Jurkat, Clone E6-1 (cell line): ENCODE measurements at regions not wholly inside any gene's neighbourhood (a gene's known extent, or its start where the extent isn't known, plus 50 kb on each side); places are given as distances from the start of the nearest gene placed in this dataset.
"Not testable (repeated sequence)": the region's sequence is repeated elsewhere in the genome, so short reads cannot be mapped to it uniquely, and the experiment has no call there.

ENCODE experiments used
- DNase-seq: peaks from one replicate; pipeline ENCODE4 v3.0.0-alpha.2; 2011; ENCODE audit warnings: low read depth, low spot score
- H3K4me3 ChIP-seq: 2 replicates; pipeline ENCODE4 v1.5.1; 2011; ENCODE audit warnings: mild to moderate bottlenecking, low read length, control low read depth, moderate library complexity

DNA sequence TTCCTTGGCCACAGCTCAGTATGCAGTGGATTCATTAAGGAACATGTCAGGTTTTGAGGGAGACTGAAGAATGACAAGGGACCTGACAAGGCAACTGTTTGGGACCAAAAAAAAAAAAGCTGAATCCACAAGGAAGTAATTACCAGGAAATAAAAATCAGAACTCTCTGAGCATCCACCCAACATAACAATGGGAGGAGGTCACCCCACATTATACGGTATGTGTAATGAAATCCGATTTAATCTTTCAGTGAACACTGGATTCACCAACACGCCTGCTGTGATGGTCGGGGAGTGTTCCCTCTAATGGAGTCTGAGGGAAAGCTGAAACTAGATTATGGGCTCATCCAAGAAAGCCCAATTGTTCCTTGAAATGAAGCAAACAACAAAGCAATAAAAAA, 329.3 kb downstream of the ETAA1 start:
- H3K4me3 ChIP-seq = no peak overlapping the region
- DNase-seq = no peak

GRCh38 chr2:67727131-67727530, 330.0 kb downstream of the ETAA1 start:
- H3K4me3 ChIP-seq = no peak overlapping the region
- no peak for DNase-seq

GRCh38 chr2:67727623-67728022, 330.5 kb downstream of the ETAA1 start:
- DNase-seq = no peak
- no peak overlapping the region for H3K4me3 ChIP-seq

- DNase-seq = no peak
- H3K4me3 ChIP-seq = no peak overlapping the region
Measured at GRCh38 chr2:67729474-67729873, 332.3 kb downstream of the ETAA1 start.

DNA sequence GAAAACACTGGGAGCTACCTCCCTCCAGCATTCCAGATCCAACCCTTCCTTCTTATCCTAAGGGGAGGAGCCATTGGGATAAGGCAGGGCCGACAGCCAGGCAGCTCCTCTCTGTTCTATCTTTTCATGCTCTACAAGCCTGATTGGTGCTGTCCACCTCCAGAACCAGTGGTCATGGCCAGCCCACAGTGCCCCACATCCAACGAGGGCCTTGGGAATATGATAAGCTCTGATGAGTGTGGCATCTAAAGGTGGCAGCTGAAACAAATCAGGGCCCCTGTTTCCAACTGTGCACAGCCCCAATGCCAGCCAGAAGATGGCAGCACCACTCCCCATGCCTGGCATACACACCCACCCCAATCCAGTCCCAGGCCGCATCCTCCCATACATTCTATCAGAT, 329.3 kb downstream of the C1D start:
- peak; percentile 9 for DNase-seq
- no peak overlapping the region for H3K4me3 ChIP-seq

- H3K4me3 ChIP-seq = no peak overlapping the region
- DNase-seq = no peak
Measured at GRCh38 chr2:67752199-67752598, 310.6 kb downstream of the C1D start.

DNA sequence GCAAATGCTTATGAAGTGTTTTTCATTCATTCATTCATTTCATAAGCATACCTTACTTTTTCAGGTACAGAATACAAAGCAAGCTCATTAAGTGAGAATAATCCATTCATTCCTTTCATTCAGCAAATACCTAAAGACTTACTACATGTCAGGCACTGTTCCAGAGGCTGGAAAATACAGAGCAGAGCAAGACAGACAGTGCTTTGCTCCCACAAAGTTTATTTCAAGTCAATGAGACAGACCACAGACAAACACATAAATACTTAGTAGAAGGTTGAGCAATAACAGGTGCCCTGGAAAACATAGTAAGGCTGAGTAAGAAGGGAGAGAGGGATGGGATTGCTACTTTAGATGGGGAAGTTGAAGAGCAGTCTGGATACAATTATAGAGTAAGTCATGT, 309.8 kb downstream of the C1D start:
- DNase-seq = no peak
- no peak overlapping the region for H3K4me3 ChIP-seq

GRCh38 chr2:67755156-67755882, 307.5 kb downstream of the C1D start:
- DNase-seq = no peak
- H3K4me3 ChIP-seq = no peak overlapping the region

GRCh38 chr2:67760995-67761394, 301.8 kb downstream of the C1D start:
- no peak for DNase-seq
- no peak overlapping the region for H3K4me3 ChIP-seq

GRCh38 chr2:67771380-67771779, 291.4 kb downstream of the C1D start:
- no peak for DNase-seq
- no peak overlapping the region for H3K4me3 ChIP-seq

GRCh38 chr2:67772216-67773170, 290.3 kb downstream of the C1D start:
- no peak for DNase-seq
- no peak overlapping the region for H3K4me3 ChIP-seq

- H3K4me3 ChIP-seq = no peak overlapping the region
- no peak for DNase-seq
Measured at GRCh38 chr2:67773851-67774250, 289.0 kb downstream of the C1D start.

GRCh38 chr2:67776276-67776675, 286.5 kb downstream of the C1D start:
- H3K4me3 ChIP-seq = no peak overlapping the region
- no peak for DNase-seq

DNA sequence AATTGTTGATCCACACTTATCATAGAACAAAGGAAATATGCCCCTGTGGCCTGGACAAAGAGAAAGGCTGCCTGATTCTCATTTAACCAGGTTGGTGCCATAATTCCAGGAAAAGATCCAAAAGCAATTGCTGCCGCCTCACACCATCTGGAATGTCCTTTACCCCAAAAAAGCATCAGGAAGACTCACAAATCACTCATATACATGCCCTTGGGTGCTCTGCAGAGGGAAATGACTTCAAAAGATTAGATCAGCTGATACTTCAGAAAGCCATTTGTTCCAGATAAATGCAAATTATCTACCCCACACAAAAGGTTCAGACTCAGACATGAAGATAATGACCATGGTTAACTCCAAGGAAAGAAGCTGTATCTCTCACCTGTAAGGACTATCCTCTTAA, 285.8 kb downstream of the C1D start:
- no peak overlapping the region for H3K4me3 ChIP-seq
- DNase-seq = no peak

- H3K4me3 ChIP-seq = no peak overlapping the region
- DNase-seq = no peak
Measured at GRCh38 chr2:67777836-67778429, 284.9 kb downstream of the C1D start.

GRCh38 chr2:67780841-67781240, 282.0 kb downstream of the C1D start:
- not testable (repeated sequence) for H3K4me3 ChIP-seq, DNase-seq

GRCh38 chr2:67782443-67782842, 280.4 kb downstream of the C1D start:
- H3K4me3 ChIP-seq = no peak overlapping the region
- DNase-seq = no peak

- DNase-seq = no peak
- no peak overlapping the region for H3K4me3 ChIP-seq
Measured at GRCh38 chr2:67783026-67783425, 279.8 kb downstream of the C1D start.

DNA sequence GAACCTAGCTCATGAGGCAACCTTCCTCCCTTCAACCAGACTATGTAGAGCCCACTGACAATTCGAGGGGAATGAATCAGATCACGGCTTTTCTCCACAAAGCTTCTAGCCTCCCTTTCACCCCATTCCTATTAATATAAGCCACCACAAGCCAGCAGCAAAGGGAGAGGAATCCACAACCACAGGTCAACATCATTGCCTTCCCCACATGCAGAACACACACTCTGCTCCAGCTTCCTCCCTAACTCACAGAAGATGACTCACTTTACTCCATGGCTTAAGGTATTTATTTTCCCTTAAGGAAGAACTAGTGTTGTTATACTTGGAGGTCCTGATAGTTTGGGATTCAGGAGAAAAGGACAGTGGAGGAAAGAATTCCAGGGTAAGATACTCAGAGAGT, 272.2 kb downstream of the C1D start:
- DNase-seq = no peak
- no peak overlapping the region for H3K4me3 ChIP-seq

- DNase-seq = no peak
Measured at GRCh38 chr2:67792191-67792590, 270.6 kb downstream of the C1D start.

More at GRCh38 chr2:67792191-67792590, 270.6 kb downstream of the C1D start:
- no peak overlapping the region for H3K4me3 ChIP-seq
